HCT116 (cell line): ENCODE measurements at regions not wholly inside any gene's neighbourhood (a gene's known extent, or its start where the extent isn't known, plus 50 kb on each side); places are given as distances from the start of the nearest gene placed in this dataset.

Source experiments
- ATAC-seq: fragments of 200-7000 bp; cut with Tn5 transposase; 2 replicates; pipeline ENCODE4 v1.9.1; 2020; ENCODE audit warnings: mild to moderate bottlenecking, moderate library complexity
- BruUV-seq: library from RNA; stranded (reverse); fragments of 400-500 nt; replicated peaks from 2 replicates; lab custom pipeline; 2021; lab: Mats Ljungman, UMichigan
- CTCF ChIA-PET: fragments of 300-600 bp; sonication (Branson Sonifier 250); formaldehyde crosslinking; loops from one replicate; lab custom pipeline; 2021; ENCODE audit warnings: antibody characterized with exemption; lab: Charles Lee
- POLR2A ChIA-PET: fragments of 300-600, 350-600 bp; sonication (Branson Sonifier 250); formaldehyde crosslinking; loops from one replicate; lab custom pipeline; 2021; ENCODE audit warnings: antibody characterized with exemption; lab: Charles Lee
- RAD21 ChIA-PET, 2 experiments: fragments of 300-600 bp; sonication (Branson Sonifier 250); formaldehyde crosslinking; loops; one replicate each; lab custom pipeline; 2023; ENCODE audit warnings: low total read pairs in 2 of 2; ENCODE audit not compliant: uncharacterized antibody in 2 of 2, unreplicated experiment in 2 of 2, low non-redundant PET in 1 of 2; lab: Charles Lee
- DNase-seq: peaks from one replicate; pipeline ENCODE4 v3.0.0-alpha.2; 2010; ENCODE audit warnings: low read depth, low spot score
- H2AFZ ChIP-seq: fragments of 200-600 bp; shearing (Covaris generic), sonication (generic); 2 replicates; pipeline ENCODE4 v1.6.1; 2017; ENCODE audit warnings: low read depth, mixed run types, mixed read lengths, antibody characterized with exemption, low read length; ENCODE audit not compliant: poor library complexity, severe bottlenecking
- H3K27ac ChIP-seq: 2 replicates; pipeline ENCODE4 v1.5.1; 2012; ENCODE audit warnings: low read depth, low read length
- H3K27me3 ChIP-seq: fragments of 200-600 bp; sonication (generic); 2 replicates; pipeline ENCODE4 v1.6.1; 2016; ENCODE audit warnings: mixed run types, low read length, mixed read lengths; ENCODE audit not compliant: insufficient read depth
- H3K36me3 ChIP-seq, 2 experiments: fragments of 200-500 bp in 1 of 2; fragments of 200-600 bp in 1 of 2; sonication (Bioruptor generic) in 1 of 2; sonication (generic) in 1 of 2; 2 replicates each; pipeline versions ENCODE4 v1.5.1 to v1.6.1; 2014 to 2016; ENCODE audit warnings: low read length in 2 of 2, inconsistent platforms in 1 of 2, mixed read lengths in 1 of 2, mixed run types in 1 of 2; ENCODE audit not compliant: insufficient read depth in 2 of 2, control insufficient read depth in 1 of 2
- H3K4me1 ChIP-seq, 2 experiments: fragments of 200-600 bp in 1 of 2; sonication (generic) in 1 of 2; 2 replicates each; pipeline versions ENCODE4 v1.5.1 to v1.6.1; 2012 to 2017; ENCODE audit warnings: low read length in 2 of 2, inconsistent platforms in 1 of 2, mild to moderate bottlenecking in 1 of 2, mixed read lengths in 1 of 2, mixed run types in 1 of 2, moderate library complexity in 1 of 2; ENCODE audit not compliant: insufficient read depth in 2 of 2, control insufficient read depth in 1 of 2
- H3K4me2 ChIP-seq: fragments of 200-600 bp; sonication (generic); 2 replicates; pipeline ENCODE4 v1.6.1; 2017; ENCODE audit warnings: mixed run types, low read length, mixed read lengths
- H3K4me3 ChIP-seq, 2 experiments: fragments of 200-600 bp in 1 of 2; sonication (generic) in 1 of 2; replicated peaks in 1 of 2; 2 replicates each; pipeline ENCODE4 v1.5.1; 2011 to 2016; ENCODE audit warnings: low read length in 2 of 2, control low read depth in 1 of 2, low read depth in 1 of 2, mild to moderate bottlenecking in 1 of 2, mixed read lengths in 1 of 2, mixed run types in 1 of 2
- H3K79me2 ChIP-seq: fragments of 200-600 bp; sonication (generic); 2 replicates; pipeline ENCODE4 v1.6.1; 2017; ENCODE audit warnings: mild to moderate bottlenecking, mixed run types, low read length, moderate library complexity, mixed read lengths; ENCODE audit not compliant: insufficient read depth
- H3K9ac ChIP-seq: fragments of 200-600 bp; sonication (generic); 2 replicates; pipeline ENCODE4 v1.6.1; 2016; ENCODE audit warnings: low read length, mixed read lengths
- H3K9me2 ChIP-seq: fragments of 200-600 bp; sonication (generic), shearing (Covaris generic); 2 replicates; pipeline ENCODE4 v1.6.1; 2017; ENCODE audit warnings: mixed run types, mild to moderate bottlenecking, moderate library complexity; ENCODE audit not compliant: insufficient read depth
- H3K9me3 ChIP-seq, 2 experiments: fragments of 200-500 bp in 1 of 2; fragments of 200-600 bp in 1 of 2; sonication (Bioruptor generic) in 1 of 2; sonication (generic) in 1 of 2; 2 replicates each; pipeline ENCODE4 v1.6.1; 2014 to 2017; ENCODE audit warnings: low read length in 2 of 2, mixed read lengths in 2 of 2, inconsistent platforms in 1 of 2, low read depth in 1 of 2, mild to moderate bottlenecking in 1 of 2, mixed run types in 1 of 2, moderate library complexity in 1 of 2; ENCODE audit not compliant: control insufficient read depth in 1 of 2, insufficient read depth in 1 of 2
- H4K20me1 ChIP-seq: fragments of 200-600 bp; sonication (generic), shearing (Covaris generic); 2 replicates; pipeline ENCODE4 v1.6.1; 2017; ENCODE audit warnings: mixed run types, mild to moderate bottlenecking, moderate library complexity; ENCODE audit not compliant: insufficient read depth
- CBX3 ChIP-seq: IDR thresholded peaks from 2 replicates; pipeline ENCODE4 v1.6.1; 2012; ENCODE audit warnings: low read depth
- CEBPB ChIP-seq: IDR thresholded peaks from 2 replicates; pipeline ENCODE4 v1.6.1; 2012; ENCODE audit warnings: low read depth
- EZH2 ChIP-seq: fragments of 200-600 bp; sonication (generic); IDR thresholded peaks from 2 replicates; pipeline ENCODE4 v1.6.1; 2017; ENCODE audit warnings: antibody characterized with exemption, mixed run types
- FOSL1 ChIP-seq: IDR thresholded peaks from 2 replicates; pipeline ENCODE4 v1.6.1; 2012; ENCODE audit warnings: low read depth
- RAD21 ChIP-seq: IDR thresholded peaks from 2 replicates; pipeline ENCODE4 v1.6.1; 2012; ENCODE audit warnings: low read depth, mild to moderate bottlenecking
- SRF ChIP-seq: IDR thresholded peaks from 2 replicates; pipeline ENCODE4 v1.6.1; 2012; ENCODE audit warnings: low read depth
- TCF7L2 ChIP-seq: IDR thresholded peaks from 2 replicates; pipeline ENCODE4 v1.7.0; 2011; ENCODE audit warnings: borderline replicate concordance, inconsistent platforms; ENCODE audit not compliant: insufficient read depth, insufficient read length; ENCODE audit errors: extremely low read depth
- ZFX ChIP-seq: fragments of 450-650 bp; IDR thresholded peaks from 2 replicates; pipeline ENCODE4 v1.6.1; 2017
- ZNF274 ChIP-seq: fragments of 200-500 bp; sonication (Bioruptor generic); IDR thresholded peaks from 2 replicates; pipeline ENCODE4 v1.6.1; 2014; ENCODE audit warnings: mild to moderate bottlenecking, low read depth, low read length, inconsistent platforms
- intact Hi-C: fragments of 100-400 bp; cut with micrococcal nuclease; formaldehyde crosslinking; loops from 2 replicates; pipeline ENCODE4 v1.10.0; 2022
- TF ChIP-seq, protein P1 (sequence below): IDR thresholded peaks from 2 replicates; pipeline ENCODE4 v1.6.1; 2012
- TF ChIP-seq, protein P2 (sequence below): IDR thresholded peaks from 2 replicates; pipeline ENCODE4 v1.6.1; 2011; ENCODE audit warnings: mild to moderate bottlenecking, low read length, moderate library complexity; ENCODE audit not compliant: insufficient replicate concordance; ENCODE audit errors: extremely low read depth
- TF ChIP-seq, protein P3 (sequence below): IDR thresholded peaks from 2 replicates; pipeline ENCODE4 v1.6.1; 2012; ENCODE audit warnings: low read depth

DNA sequence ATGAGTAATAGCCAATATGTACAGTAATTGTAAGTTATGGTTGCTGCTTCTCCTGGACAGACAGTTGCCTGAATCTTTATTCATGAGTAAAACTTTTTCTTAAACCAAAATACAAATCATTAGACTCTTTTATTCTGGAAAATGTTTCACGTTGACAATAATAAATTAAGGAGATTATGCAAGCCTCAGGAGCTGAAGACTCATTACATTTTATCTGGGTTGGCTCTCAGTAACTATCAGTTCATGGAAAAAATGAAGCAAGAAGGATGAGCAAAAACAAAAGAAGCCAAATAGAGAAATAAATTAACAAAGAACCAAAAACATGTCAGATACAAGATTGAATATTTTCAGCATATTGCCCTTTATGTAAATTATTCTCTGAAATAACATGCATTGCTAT lies 88.9 kb upstream of the PRR16 start:
- POLR2A ChIA-PET: no interaction called here
- ATAC-seq (no peak), DNase-seq (no peak)
- H3K36me3 ChIP-seq: no peaks in the 10 kb centered on the region
- no peak overlapping the region for H3K4me2 ChIP-seq
- H3K4me1 ChIP-seq: no peaks in the 10 kb centered on the region
- H2AFZ ChIP-seq: no peak overlapping the region
- CTCF ChIA-PET: no interaction called here
- H3K9me3 ChIP-seq: no peaks in the 10 kb centered on the region
- no TSS peak for BruUV-seq
- H3K79me2 ChIP-seq: no peaks in the 10 kb centered on the region
- intact Hi-C loops: no loop called here
- no peak overlapping the region for H3K4me3 ChIP-seq
- H3K9ac ChIP-seq: no peak overlapping the region
- no peaks in the 10 kb centered on the region for H4K20me1 ChIP-seq
- no peaks in the 10 kb centered on the region for H3K9me2 ChIP-seq
- RAD21 ChIA-PET: no interaction called here
- no peaks in the 10 kb centered on the region for H3K27me3 ChIP-seq
- no peak for TF ChIP-seq CEBPB
- H3K27ac ChIP-seq: no peak overlapping the region

DNA sequence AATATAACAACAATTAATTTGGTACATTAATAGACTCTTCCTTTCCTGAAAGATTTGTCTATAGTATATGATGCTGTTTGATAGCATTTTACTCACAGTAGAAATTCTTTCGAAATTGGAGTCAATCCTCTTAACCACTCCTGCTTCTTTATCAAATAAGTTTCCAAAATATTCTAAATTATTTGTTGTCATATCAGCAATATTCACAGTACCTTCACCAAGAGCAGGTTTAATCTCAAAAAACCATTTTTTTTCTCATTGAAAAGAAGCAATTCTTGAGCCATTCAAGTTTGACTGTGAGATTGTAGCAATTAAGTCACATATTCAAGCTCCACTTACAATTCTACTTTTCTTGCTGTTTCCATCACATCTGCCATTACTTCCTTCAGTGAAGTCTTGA lies 83.5 kb upstream of the PRR16 start:
- Histone ChIP-seq H3K9me2 (no peaks in the 10 kb centered on the region), H3K79me2 (no peaks in the 10 kb centered on the region), H3K9me3 (no peaks in the 10 kb centered on the region), H3K4me3 (no peak overlapping the region), H3K27me3 (no peaks in the 10 kb centered on the region), H3K4me1 (no peaks in the 10 kb centered on the region), H4K20me1 (no peaks in the 10 kb centered on the region), H3K9ac (no peak overlapping the region), H3K36me3 (no peaks in the 10 kb centered on the region), H2AFZ (no peak overlapping the region), H3K27ac (no peak overlapping the region), H3K4me2 (no peak overlapping the region)
- TF ChIP-seq EZH2 (no peak), CBX3 (no peak), ZFX (no peak), RAD21 (no peak), FOSL1 (no peak), SRF (no peak), ZNF274 (no peak), TCF7L2 (no peak)
- TF ChIP-seq, protein P1, sequence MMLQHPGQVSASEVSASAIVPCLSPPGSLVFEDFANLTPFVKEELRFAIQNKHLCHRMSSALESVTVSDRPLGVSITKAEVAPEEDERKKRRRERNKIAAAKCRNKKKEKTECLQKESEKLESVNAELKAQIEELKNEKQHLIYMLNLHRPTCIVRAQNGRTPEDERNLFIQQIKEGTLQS: no peak
- TF ChIP-seq, protein P2, sequence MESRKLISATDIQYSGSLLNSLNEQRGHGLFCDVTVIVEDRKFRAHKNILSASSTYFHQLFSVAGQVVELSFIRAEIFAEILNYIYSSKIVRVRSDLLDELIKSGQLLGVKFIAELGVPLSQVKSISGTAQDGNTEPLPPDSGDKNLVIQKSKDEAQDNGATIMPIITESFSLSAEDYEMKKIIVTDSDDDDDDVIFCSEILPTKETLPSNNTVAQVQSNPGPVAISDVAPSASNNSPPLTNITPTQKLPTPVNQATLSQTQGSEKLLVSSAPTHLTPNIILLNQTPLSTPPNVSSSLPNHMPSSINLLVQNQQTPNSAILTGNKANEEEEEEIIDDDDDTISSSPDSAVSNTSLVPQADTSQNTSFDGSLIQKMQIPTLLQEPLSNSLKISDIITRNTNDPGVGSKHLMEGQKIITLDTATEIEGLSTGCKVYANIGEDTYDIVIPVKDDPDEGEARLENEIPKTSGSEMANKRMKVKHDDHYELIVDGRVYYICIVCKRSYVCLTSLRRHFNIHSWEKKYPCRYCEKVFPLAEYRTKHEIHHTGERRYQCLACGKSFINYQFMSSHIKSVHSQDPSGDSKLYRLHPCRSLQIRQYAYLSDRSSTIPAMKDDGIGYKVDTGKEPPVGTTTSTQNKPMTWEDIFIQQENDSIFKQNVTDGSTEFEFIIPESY: no peak
- TF ChIP-seq, protein P3, sequence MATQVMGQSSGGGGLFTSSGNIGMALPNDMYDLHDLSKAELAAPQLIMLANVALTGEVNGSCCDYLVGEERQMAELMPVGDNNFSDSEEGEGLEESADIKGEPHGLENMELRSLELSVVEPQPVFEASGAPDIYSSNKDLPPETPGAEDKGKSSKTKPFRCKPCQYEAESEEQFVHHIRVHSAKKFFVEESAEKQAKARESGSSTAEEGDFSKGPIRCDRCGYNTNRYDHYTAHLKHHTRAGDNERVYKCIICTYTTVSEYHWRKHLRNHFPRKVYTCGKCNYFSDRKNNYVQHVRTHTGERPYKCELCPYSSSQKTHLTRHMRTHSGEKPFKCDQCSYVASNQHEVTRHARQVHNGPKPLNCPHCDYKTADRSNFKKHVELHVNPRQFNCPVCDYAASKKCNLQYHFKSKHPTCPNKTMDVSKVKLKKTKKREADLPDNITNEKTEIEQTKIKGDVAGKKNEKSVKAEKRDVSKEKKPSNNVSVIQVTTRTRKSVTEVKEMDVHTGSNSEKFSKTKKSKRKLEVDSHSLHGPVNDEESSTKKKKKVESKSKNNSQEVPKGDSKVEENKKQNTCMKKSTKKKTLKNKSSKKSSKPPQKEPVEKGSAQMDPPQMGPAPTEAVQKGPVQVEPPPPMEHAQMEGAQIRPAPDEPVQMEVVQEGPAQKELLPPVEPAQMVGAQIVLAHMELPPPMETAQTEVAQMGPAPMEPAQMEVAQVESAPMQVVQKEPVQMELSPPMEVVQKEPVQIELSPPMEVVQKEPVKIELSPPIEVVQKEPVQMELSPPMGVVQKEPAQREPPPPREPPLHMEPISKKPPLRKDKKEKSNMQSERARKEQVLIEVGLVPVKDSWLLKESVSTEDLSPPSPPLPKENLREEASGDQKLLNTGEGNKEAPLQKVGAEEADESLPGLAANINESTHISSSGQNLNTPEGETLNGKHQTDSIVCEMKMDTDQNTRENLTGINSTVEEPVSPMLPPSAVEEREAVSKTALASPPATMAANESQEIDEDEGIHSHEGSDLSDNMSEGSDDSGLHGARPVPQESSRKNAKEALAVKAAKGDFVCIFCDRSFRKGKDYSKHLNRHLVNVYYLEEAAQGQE: no peak
- ChIA-PET RAD21 (no interaction called here), CTCF (no interaction called here), POLR2A (no interaction called here)
- intact Hi-C loops: no loop called here
- no TSS peak for BruUV-seq
- no peak for DNase-seq
- no peak for ATAC-seq
